HG02571 (cell line): ENCODE measurements at regions not wholly inside any gene's neighbourhood (a gene's known extent, or its start where the extent isn't known, plus 50 kb on each side); places are given as distances from the start of the nearest gene placed in this dataset.

Experiments used
- ATAC-seq: cut with Tn5 transposase; IDR thresholded peaks from one replicate; pipeline ENCODE4 v1.9.1; 2021; ENCODE audit warnings: mild to moderate bottlenecking, moderate library complexity; ENCODE audit not compliant: unreplicated experiment

GRCh38 chr10:15462253-15462897 lies 91.3 kb upstream of the FAM171A1 start:
- ATAC-seq = no peak

GRCh38 chr10:15461353-15462108 lies 90.4 kb upstream of the FAM171A1 start:
- no peak for ATAC-seq

GRCh38 chr10:15460661-15461060 lies 89.6 kb upstream of the FAM171A1 start:
- no peak for ATAC-seq

GRCh38 chr10:15459218-15459617 lies 88.1 kb upstream of the FAM171A1 start:
- ATAC-seq = no peak

GRCh38 chr10:15457382-15457781 lies 86.3 kb upstream of the FAM171A1 start:
- ATAC-seq = no peak

GRCh38 chr10:15455456-15455855 lies 84.4 kb upstream of the FAM171A1 start:
- ATAC-seq = no peak

- no peak for ATAC-seq
Observed at GRCh38 chr10:15453926-15454325, 82.8 kb upstream of the FAM171A1 start.

- no peak for ATAC-seq
Observed at GRCh38 chr10:15453457-15453856, 82.4 kb upstream of the FAM171A1 start.

- ATAC-seq = no peak
Observed at GRCh38 chr10:15452545-15452944, 81.5 kb upstream of the FAM171A1 start.

- ATAC-seq = no peak
Observed at GRCh38 chr10:15451137-15452094, 80.3 kb upstream of the FAM171A1 start.

- ATAC-seq = no peak
Observed at GRCh38 chr10:15448598-15448997, 77.5 kb upstream of the FAM171A1 start.

GRCh38 chr10:15445006-15445390 lies 73.9 kb upstream of the FAM171A1 start:
- no peak for ATAC-seq

- ATAC-seq = no peak
Observed at GRCh38 chr10:15444105-15445005, 73.3 kb upstream of the FAM171A1 start.

- ATAC-seq = no peak
Observed at GRCh38 chr10:15442056-15442455, 71.0 kb upstream of the FAM171A1 start.

- ATAC-seq = no peak
Observed at GRCh38 chr10:15440204-15440711, 69.2 kb upstream of the FAM171A1 start.

GRCh38 chr10:15439341-15439842 lies 68.3 kb upstream of the FAM171A1 start:
- ATAC-seq = no peak

GRCh38 chr10:15436696-15437095 lies 65.6 kb upstream of the FAM171A1 start:
- no peak for ATAC-seq

GRCh38 chr10:15433850-15434537 lies 62.9 kb upstream of the FAM171A1 start:
- ATAC-seq = peak; percentile 70

GRCh38 chr10:15432266-15432665 lies 61.2 kb upstream of the FAM171A1 start:
- no peak for ATAC-seq
